Islet precursor cell (in vitro differentiated cells): ENCODE measurements at regions not wholly inside any gene's neighbourhood (a gene's known extent, or its start where the extent isn't known, plus 50 kb on each side); places are given as distances from the start of the nearest gene placed in this dataset.
"Not testable (repeated sequence)": the region's sequence is repeated elsewhere in the genome, so short reads cannot be mapped to it uniquely, and the experiment has no call there.

Experiments used
- DNase-seq: peaks from one replicate; pipeline ENCODE4 v3.0.0-alpha.2; 2018

DNA sequence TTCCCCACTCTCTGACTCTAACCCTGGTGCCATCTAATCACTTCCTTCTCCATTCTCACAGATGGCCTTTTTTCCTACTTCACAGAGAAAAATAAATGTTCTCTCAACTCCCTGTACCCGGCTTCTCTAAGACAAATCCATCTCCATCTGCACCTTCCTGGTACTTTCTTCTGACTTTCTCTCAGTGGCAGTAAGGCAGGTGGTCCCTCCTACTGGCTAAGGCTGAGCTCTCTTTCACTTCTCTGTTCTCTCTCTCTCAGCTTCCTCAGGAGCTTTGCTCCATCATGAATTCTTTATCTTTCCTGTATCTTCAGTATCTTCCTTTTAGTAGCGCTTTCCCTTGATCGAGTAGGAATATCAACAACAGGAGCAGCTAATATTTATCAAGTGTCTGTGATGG is 421.6 kb downstream of the TMEM135 start:
- DNase-seq: no peak

DNA sequence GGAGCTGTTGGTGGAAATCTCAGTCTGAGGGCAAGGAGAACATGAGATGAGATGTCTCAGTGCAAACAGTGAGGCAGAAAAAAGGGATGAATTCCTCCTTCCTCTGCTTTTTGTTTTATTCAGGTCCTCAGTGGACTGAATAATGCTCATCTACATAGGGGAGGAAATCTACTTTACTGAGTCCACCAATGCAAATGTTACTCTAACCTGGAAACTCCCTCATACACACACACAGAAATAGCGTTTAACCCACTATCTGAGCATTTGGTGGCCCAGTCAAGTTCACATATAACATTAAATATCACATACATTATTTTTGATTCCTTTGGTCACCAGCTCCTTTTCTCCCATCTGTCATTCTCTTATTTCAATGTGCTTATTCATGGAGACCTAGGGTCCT is 418.8 kb downstream of the TMEM135 start:
- no peak for DNase-seq

DNA sequence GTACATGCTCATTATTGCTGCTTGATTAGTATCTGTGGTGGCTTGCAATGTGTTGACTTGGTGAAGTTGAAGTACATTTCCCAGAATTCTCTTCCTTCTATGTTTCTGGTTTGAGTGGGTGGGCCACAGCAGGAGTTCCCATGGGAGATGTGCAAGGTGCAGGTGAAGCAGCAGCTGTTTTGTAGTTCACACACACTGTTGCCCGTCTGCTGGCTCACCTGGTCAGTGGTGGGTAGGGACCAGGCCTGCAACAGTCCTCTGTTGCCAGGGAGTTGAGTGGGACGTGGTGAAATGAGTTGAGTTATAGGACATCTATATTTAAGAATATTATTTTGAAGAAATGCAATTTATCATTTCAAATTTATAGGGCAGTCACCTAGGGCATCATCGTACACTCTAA is 417.4 kb downstream of the TMEM135 start:
- DNase-seq: no peak

DNA sequence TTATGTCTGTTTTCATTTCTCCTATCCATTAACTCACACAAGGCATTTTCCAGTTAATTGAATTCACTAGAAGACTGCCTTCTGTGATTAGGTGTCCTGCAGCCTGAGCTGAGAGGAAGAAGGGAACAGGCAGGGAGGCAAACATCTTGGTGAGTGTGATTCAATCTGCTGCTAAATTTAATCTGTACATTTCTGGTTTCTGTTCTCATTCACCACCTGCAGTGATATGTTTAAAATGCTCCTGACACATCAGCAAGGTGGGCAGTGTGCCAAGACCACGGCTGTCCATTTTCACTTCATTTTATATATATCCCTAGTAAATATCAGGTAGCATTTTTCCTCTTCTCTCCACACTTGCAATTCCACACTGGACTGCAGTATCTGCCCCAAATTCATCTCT is 416.5 kb downstream of the TMEM135 start:
- no peak for DNase-seq

DNA sequence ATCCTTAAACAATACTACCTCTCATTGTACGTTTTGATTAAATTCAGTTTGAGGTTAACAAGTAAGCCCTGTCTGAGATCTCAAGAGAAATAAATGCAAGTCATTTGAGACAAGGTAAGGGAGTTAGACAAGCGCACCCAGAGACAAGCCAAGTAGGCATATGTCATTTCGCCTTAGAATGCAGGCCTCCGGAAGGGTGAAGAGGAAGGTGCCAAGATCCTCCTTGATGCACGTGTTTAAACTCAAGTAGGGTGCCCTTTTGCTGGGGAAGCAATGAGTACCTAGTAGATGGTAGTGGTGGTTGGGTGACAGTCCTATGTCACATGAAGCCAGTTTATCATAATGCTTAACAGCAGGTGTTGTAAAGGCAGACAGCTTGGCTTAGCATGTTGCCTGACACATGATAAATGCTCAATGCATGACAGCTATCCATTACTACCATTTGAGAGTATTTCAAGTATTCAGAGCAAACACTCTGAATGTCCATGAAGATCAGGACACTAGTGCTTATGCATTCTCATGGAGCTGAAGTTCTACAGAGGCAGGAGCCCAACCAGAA is 415.9 kb downstream of the TMEM135 start:
- DNase-seq: no peak

DNA sequence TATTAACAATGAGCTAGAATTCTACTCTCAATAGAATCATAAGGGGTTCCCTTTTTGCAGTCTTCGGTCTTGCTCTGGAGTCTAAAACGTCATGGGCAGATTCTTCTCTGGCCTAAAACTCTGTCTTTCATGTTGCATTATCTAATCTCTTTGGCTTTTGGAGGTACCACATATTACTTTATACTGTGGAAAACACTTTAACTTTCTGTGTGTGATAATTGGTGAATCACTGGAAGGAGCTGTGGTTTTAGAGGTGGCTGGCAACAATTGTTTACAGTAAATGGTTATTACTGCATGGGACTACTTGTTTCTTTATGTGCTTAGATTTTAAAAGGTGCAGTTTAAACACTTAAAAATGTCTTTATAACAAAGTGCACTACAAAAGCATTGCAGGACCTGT is 414.3 kb downstream of the TMEM135 start:
- DNase-seq: not testable (repeated sequence)

DNA sequence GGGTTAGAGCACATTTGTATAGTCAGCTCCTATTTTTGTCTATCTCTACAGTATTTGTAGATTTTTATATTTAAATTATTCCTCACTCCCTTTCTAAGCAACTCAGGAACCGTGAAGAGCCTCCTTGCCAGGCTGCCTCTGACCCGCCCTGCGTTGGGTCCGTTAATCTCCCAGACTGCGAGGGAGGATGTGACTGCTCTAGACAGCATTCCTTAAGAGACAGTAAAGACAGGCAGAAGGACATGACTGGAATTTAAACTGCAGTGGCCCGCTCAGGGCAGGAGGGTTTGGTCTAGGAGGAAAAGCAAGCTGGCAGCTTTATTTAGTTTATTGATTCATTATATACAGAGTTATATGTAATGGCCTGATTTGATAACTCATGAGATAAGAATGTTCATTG is 413.7 kb downstream of the TMEM135 start:
- DNase-seq: peak; percentile 87

DNA sequence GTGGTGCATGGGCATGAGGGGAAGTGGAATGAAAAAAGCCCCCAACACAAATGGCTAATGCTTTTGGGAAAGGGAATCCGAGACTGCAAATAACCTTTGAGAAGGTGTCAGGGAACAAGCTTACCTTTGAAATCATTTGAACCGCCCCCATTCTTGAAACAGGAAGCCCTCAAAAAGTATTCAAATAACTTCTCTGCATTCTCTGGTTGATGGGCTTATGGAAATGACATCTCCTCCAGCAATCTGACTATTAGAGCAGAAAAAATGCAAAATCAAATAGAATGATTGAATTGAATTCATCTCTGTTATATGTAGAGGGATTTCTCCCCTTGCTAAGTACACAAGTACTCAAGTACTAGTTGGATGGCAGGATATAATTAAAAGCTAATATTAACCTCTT is 409.9 kb downstream of the TMEM135 start:
- DNase-seq: no peak

DNA sequence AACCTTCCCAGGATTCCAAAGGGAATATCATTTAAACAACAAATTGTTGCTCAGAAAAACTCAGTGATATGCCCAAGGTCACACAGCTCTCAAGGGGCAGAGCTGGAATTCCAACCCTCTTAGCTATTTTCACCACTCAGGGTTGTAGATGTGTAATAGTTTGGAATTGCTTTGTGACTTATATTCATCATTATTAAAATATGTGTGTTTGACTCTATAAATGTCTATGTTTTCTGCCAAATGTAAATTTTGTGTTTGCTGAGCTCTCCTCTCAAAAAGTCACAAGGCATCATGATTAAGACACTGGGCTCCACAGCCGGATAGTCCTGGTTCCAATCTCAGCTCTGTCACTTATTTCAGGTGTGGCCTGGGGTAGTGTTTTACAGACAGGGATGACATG is 407.3 kb downstream of the TMEM135 start:
- no peak for DNase-seq

DNA sequence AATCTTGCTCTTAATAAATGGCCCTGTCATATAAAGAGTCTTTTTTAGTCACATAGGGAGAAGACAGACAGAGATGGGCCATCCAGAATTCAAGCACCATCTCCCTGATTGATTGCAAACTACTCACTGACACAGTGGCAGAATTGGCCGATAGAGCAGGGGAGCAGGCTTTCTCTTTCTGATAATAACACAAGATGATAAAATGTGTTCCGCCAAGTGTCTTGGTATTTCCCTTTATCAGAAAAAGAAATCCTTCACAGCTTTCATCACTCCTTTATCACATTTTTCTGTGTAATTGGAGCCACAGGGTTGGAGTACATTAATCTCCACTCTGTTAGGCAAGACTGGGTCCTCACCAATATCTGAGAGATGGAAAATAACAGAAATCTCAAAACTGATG is 406.0 kb downstream of the TMEM135 start:
- DNase-seq: no peak

DNA sequence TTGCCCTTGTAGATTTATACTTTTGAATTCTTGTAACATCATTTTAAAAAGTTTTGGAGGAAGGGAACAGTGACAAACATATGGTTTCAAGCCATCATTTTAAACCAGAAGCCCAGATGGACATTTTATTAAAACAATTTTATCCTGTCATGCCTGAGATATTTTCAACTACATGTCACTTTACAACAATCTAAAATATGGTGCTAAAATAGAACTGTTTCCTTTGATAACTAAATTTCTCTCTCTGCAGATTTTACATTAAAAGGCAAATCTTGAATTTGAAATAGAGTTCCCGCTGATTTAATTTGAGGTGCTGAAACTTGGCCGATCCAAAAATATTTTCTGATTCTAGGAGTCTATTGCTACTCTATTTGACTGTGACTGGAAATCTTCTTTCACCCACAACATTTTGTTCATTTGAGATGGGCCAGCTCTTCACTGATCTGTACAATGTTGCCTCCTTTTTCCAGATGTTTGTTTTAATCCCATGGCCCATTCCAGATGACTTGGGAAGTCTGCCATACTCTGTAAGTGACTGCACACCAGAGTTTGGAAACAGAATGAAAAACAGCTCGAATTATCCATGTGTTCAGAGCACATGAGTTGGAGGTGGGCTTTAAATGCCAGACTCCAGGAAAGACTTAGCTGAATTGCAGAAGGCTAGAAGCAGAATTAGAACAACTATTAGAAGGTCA is 402.5 kb downstream of the TMEM135 start:
- no peak for DNase-seq

DNA sequence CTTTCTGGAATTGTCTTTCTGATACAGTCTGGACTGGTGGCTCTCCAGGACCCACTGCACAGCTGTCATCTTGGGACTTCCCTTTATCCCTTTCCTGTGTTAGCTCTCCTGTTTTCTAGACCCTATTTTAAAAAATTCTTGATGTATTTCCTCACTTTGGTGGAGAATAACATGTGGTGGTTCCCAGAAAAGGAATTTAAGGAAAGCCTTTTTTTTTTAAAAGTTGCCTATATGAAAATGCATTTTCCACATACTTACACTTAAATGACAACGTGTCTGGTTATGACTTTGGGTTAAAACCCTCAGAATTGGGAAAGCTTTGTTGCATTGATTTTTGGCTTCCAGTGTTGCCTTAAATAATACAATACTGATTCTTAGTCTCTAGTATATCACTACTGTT is 400.7 kb downstream of the TMEM135 start:
- no peak for DNase-seq

DNA sequence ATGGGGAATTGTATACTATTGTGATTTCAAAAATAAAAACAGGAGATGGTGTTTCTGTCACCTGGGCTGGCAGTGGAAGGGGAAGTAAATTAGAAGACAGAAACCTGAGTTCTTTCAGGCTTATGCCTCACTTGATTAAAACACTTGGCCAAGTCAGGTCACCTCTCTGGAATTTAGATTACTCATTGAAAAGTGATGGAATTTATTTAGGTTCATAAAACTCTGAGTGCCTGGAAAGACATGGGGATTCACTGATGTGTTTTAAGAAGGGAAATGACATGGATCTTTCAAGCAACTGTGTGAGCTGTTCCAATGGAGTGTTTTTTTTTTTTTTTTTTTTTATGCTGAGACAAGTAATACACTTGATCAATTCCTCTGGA is 400.1 kb downstream of the TMEM135 start:
- no peak for DNase-seq

DNA sequence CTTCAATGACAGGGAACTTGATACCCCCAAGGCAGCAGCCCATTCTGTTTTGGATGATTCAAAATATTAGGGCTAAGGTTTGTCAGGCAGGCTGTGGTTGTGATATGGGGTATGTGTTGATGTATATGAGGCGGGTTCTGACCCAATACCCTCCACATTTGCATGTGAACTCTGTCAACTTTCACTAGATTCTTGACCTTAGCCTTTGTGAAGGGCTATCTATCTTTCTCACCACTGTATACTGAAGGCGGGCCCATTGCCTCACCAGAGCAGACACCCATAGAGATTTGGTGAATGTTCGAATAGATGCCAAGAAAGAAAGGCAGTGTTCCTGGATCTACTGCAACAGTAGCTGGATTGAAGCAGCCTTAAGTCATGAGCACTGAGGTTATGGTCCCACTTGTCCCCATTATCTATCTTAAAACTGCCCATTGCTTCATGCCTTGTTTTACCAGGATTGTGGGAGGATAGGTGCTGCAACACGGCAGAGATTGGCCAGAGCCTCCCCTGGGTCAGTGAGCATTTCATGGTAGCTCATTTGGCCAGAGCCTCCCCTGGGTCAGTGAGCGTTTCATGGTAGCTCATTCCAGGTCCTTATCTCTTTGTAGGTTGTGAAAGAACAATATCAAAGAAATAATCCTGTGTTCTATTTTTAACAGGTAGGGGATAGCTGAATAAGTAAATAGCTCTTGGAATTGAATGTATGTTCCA is 399.6 kb downstream of the TMEM135 start:
- DNase-seq: no peak

DNA sequence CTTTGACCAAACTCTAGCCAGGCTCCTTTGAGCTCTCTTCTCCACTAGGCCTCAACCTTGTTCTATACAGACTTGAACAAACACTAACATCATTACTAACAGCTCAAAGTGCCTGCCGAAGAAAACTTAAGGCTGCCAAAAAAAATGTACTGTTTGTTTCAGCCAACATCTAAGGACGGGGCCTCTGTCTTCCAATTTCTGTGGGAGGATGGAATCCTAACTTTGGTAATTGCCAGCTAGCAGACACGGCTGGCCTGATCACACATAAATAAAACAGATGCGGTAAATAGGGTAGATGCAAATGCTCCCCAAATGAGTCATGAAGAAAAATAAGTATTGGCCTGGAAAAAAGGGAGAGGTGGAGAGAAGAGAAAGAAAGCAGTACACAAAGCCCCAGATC is 394.3 kb downstream of the TMEM135 start:
- no peak for DNase-seq

DNA sequence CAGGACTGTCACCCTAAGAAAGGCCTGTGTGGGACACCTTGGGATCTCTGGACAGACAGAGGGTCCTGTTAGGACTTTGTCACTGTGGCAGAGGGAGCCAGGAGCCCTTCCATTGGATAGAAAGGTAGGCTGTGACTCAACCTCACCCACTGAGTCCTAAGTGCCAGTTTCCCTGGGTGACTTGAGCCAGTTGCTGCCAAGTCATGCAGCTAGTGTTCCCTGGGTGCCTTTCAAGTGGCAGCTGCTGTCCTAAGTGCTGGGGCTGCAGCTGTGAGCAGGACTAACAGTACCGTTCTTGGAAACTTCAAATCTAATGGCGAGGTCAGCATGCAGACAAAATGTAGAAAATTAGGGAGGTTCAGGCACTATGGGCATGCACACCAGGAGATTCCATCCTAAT is 393.7 kb downstream of the TMEM135 start:
- no peak for DNase-seq

DNA sequence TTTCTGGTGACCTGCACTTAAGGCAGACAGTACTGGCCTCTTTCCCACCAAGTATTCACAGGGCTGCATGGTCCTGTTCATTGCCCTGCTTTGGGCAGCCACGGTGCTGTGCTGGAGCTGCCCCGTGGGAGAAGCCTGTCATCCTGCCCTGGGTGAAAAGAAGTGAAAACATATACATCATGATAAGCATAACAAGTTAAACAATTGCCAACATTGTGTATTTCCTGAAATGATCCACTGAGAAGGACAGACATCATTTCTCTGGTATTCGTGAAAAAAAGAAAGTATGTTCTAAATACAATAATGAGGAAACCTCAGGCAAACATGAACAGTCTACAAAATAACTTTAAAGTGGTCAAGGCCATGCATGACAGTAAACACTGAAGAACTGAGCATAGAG is 393.1 kb downstream of the TMEM135 start:
- DNase-seq: no peak

DNA sequence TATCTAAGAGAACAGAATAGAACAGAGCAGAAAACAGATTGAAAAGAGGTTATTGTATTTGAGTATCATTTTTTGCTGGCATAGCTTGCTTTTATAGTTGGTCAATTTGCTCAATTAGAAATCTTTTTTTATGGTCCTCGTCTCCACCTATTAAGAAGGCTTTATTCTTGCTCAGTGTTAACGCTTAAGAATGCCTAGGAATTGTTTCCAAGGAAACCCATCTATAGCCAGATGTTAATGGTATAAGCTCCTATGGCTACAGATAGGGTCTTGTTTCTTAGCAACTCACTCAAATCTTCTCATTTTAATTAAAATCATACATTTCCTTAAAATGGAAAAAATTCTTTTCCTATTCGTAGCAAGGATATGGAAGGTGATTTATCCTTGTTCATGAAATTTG is 392.3 kb downstream of the TMEM135 start:
- no peak for DNase-seq

DNA sequence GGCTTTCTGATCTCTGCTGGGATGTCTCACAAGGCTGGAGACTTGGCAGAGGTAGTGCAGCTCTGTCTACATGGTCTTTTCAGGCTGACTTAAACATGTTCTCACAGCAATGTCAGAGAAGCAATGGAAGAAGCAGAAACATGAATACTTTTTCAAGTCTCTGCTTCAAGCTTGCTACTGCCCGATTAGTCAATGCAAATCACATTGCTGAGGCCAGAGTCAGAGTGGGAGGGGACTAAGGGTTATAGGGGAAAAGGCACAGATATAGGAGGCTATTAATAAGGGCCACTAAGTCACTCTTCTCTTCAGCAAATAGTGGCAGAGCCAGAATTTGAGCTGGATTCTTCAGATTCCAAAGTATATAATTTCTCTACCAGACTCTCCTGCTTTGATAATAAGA is 390.5 kb downstream of the TMEM135 start:
- no peak for DNase-seq

DNA sequence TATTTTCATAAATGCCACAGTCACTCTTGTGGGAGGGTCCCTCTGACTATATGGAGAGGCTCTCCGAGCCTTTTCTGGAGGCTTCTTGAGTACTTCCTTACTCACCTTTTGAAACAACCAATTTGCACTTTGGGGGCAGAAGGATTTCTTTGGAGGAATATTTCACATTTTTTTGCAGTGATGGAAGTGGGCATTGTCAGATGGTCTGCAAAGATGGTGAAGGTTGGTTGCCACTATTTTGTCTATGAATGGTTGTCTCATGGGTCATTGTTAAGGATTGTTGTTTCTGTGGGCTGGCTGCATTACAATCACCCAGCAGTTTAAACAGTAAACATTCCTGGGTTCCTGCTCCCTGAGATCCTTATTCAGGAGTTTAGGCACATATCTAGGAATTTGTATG is 388.2 kb downstream of the TMEM135 start:
- no peak for DNase-seq

DNA sequence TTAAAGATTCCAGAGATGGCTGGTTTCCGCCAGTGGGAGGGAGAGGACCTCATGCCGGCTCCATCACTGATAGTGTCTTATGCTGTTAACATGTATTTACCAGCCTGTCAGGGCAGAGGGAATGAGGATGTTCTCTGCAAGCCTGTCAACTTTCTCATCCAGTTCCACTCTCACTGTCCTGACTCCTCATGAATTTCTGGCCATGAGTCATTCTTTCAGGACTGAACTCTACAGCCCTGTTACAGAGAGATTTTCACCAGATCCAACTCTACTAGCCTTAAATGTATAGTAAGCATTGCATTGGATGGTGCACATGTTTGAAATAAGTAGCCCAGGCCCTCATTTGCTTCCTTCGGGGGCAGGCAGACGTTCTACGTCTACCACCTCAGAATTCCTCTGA is 387.7 kb downstream of the TMEM135 start:
- DNase-seq: peak; percentile 60

DNA sequence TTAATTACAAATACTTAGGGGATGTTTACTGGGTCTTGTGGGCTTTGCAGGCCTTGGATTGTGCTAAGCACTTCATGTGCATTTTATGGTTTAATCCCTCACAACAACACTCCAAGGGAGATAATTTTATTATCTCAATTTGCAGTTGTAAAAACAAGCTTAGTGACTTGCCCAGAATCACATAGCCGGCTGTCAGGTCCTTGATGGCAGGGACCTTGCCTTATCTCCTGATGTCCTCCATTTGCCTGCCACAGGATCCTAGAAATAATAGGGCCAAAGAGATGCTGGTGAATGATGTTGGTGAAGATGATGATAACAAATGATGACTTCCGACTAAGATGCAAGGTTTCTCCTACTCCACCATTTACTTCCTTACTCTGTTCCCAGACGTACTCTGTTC is 385.4 kb downstream of the TMEM135 start:
- no peak for DNase-seq

DNA sequence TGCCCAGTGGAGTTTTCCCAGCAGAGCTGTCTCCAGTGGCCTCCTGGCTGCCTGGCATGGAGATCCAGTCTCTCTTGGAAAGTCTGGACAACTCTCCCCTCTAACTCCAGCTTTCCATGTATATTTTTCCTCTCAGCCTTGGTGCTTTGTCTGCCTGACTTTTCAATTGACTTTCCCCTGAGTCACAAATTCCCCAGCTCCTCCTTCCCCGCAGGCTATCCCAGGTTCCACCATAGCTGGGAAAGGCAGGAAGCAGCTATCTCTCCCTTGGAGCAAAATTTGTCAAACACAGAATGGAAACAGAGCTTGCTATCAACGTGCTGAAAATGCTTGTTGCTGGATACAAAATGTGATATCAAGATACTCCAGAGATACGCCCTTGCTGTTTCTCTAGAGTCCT is 384.8 kb downstream of the TMEM135 start:
- peak; percentile 87 for DNase-seq

DNA sequence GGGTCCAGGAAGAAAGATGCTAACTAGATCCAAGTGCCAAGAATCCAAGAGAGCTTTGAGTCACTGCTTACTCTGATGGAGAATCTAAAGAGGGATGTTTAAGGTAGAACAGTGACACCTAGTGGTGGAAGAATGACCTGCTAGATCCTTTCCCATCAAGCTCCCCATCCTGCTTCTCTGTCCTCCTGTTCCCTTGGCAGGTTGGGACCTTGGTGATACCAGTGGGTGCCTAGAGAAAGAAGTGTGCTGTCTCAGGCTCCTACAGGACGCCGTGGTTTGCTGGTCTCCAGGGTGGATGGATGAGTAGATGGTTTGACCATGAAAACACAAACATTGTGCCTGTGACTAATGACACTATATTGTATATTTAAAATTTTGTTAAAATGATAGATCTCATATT is 383.7 kb downstream of the TMEM135 start:
- peak; percentile 75 for DNase-seq

DNA sequence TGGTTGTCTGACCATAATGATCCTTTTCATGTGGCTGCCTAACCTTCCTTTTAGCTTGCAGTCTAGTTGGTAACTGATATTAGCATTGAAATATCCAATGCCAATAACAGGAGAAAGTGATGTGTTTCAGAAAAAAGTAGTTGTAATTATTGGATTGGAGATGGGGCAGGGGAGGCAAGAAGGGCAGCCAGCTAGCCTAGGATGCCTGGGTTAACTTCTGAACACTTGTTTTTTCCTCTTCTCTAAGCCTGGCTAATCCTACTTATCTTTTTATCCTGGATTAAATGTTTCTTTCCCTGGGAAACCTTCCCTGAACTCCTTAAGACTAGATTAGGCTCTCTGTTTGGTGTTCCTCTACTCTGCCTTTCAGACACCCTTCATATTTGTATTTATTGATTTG is 380.2 kb downstream of the TMEM135 start:
- no peak for DNase-seq
